HG03066 (cell line): ENCODE measurements at regions not wholly inside any gene's neighbourhood (a gene's known extent, or its start where the extent isn't known, plus 50 kb on each side); places are given as distances from the start of the nearest gene placed in this dataset.
"Not testable (repeated sequence)": the region's sequence is repeated elsewhere in the genome, so short reads cannot be mapped to it uniquely, and the experiment has no call there.

Experiments
- ATAC-seq: cut with Tn5 transposase; IDR thresholded peaks from one replicate; pipeline ENCODE4 v1.9.1; 2021; ENCODE audit warnings: low read depth; ENCODE audit not compliant: unreplicated experiment

- no peak for ATAC-seq
Measured at GRCh38 chr12:67892259-67893021, 96.8 kb upstream of the IFNG-AS1 start.

DNA sequence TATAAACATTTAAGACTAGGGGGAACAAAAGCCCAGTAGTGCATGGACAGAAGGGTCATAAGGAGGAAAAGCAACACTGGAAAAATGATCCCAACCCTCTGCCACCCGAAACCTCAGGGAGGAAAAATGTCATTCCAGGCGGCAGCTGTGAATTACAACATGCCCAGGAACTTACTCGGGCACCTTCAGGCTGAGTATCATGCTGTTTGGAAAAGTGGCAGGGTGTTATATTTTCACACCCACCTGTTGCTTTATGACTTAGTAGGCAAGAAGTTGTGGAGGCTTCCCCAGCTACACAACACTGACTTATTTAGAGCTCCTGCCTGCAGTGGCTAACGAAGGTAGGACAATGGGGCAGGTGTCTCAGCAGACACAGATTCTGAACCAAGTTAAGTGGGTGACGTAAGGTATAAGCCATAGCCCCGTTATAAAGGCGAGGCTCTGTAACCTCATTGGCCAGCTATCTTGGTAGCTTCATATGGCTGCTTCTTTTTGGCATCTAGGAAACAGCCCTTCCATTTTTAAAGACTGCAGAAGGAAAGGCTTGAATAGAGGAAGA, 96.1 kb upstream of the IFNG-AS1 start:
- no peak for ATAC-seq

DNA sequence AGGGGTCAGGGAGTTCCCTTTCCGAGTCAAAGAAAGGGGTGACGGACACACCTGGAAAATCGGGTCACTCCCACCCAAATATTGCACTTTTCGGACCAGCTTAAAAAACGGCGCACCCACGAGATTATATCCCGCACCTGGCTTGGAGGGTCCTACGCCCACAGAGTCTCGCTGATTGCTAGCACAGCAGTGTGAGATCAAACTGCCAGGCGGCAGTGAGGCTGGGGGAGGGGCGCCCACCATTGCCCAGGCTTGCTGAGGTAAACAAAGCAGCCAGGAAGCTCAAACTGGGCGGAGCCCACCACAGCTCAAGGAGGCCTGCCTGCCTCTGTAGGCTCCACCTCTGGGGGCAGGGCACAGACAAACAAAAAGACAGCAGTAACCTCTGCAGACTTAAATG, 88.8 kb upstream of the IFNG-AS1 start:
- not testable (repeated sequence) for ATAC-seq

DNA sequence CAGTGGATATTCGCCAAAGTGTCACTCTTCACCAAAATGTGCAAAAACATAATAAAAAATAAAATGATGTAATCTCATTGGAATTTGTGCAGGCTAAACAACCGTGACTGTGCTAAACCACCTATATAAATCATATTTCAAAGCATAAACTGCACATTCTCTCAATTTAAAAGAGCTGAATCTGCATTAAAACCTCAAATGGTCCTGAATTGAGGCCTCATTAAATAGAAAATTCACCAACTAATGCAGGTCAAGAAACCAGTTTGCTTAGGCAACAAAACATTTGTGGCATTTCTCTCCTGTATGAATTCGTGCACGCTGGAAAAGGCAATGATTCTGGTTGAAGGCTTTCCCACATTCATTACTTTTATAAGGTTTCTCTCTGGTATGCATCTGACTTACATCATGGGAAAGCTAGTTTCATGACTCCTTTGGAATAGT, 80.1 kb upstream of the IFNG-AS1 start:
- ATAC-seq, result no peak

DNA sequence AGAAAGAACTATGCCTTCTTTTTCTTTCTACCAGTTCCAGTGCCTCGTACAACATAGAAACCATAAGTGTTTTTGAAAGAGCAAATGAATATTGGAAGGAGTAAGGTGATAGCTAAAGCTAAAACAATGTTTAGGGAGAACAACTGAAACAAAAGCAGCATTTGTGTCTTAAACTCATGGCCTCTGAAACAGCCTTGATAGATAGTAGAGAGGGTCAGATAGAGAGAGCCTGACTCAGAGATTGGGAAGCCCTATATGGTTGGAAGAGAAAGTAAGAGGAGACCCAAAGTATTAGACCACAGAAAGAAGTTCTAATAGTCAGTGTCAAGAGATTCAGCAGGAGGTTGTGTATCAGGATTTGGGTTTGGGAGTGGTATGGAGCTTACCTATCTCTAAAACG, 79.6 kb upstream of the IFNG-AS1 start:
- no peak for ATAC-seq

DNA sequence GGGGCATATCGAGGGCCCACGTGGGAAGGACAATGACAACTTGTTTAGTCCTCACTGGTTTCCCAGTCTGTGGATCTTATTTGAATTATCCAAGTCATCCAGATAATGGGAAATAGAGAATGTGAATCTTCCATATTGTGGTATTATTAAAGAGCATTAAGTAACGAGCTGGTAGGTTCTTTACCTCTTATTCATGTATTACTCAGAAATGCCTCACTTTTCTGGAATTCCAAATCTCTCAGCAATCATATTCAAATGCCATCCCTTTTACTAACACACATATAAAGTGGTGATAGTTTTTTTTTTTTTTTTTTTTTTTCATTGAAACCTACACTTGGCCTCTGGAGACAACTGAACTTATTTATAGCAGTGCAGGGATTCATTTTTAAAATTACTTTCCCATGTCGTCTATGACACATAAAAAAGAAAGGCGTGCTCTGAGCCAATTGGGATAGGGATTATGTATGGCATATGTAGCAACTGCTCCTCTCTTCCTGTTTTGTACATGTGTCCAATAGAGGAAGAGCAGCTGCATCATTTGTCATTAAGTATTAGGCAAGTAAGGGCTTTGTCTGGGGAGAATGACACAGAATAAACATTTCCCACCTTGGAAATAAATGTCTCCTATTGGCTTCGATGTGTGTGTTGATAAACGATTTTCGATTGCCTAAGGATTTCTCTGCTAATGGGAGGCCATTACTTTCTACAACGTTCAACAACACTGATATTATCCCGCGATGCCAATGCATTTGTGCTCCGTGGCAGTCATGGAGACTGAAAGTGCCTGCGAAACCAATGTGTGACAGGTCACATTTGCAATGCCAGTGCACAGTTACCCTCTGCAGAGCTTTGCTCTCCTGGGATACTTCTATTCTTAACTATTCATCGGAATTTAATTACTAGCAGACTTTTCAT, 78.6 kb upstream of the IFNG-AS1 start:
- no peak for ATAC-seq

DNA sequence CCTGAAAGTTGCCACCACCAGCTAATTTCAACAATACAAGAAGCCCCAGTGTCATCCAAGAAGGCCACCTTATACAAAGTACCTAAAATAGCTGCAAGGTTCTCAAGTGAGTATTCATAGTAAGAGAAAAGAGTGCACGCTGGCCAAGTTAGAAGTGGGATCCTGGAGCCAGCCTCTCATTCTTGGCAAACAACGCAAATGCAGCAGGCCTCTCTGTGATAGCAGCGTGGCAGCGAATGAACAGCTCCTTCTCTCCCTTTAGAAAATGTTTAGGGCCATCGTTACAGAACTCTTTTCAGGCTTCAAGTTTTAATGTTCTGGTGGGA, 78.0 kb upstream of the IFNG-AS1 start:
- no peak for ATAC-seq

- no peak for ATAC-seq
Measured at GRCh38 chr12:67911789-67912188, 77.5 kb upstream of the IFNG-AS1 start.

DNA sequence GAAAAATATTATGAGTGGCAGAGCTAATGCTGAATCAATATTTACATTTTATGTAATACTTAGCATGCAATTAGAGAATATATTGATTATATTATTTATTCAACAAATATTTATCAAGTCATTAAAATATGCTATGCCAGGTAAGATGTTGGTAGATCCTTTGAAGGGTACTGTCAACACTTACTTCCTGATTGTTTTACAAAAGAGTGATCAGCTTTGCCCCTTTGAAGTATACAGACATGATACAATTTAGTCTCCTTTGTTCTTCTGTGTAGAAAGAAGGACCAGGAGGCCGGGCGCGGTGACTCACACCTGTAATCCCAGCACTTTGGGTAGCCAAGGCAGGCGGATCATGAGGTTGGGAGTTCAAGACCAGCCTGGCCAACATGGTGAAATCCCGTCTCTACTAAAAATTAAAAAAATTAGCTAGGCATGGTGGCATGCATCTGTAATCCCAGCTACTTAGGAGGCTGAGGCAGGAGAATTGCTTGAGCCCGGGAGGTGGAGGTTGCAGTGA, 73.9 kb upstream of the IFNG-AS1 start:
- no peak for ATAC-seq

GRCh38 chr12:67916266-67916970, 72.8 kb upstream of the IFNG-AS1 start:
- ATAC-seq, result no peak

GRCh38 chr12:67917811-67918210, 71.4 kb upstream of the IFNG-AS1 start:
- no peak for ATAC-seq

DNA sequence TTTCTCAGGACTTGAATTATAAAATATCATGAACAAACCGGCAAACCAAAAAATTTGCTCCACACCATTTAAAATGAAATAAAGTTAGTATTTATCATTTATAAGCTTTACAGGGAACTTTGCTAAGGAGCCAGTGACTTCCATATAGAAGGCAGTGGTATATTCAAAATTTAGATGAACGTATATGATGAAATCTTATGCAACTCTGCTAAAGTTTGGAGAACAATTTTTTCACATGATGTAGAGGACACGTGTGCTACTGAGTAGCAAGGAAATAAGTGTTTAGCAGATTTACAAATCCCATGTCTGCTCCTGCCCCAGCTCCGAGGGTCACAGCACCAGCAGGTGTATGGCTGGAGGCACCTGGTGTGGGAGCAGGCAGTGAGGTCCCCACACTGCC, 70.8 kb upstream of the IFNG-AS1 start:
- no peak for ATAC-seq

DNA sequence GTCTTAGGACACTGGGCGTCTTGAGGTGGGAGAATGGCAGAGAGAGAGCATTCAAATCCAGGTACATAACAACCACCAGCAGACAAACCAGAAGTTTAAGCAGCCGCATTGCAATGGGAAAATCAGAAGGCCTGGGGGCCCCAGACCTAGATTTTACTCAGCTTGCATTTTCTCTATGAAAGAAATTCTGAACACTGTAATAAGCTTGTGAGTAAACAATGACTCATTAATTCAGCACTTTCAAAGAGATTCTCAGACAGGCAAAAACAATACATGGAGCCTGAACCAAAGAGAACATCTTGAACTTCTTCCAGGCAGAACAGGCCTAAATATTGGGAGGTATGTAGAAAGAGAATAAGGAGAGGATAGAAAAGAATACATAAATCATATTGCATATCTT, 69.8 kb upstream of the IFNG-AS1 start:
- ATAC-seq, result no peak

DNA sequence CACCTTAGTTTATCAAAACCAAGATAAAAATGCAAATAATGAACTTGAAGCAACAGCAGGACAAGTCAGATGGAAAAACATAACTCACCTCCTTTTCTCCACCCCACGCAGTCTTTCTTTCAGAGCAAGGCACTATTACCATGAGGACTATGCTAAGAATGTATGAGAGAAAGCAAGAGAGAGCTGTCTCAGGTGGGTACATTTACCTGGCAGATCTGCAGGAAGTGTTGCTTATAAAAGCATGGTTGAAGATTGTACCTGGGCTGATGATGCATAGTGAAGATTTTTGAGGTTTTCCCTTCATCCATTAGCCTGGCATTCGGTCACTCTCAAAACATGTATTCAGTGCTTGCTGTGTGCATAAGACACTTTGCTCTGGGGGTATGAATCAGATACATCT, 68.8 kb upstream of the IFNG-AS1 start:
- ATAC-seq, result no peak

DNA sequence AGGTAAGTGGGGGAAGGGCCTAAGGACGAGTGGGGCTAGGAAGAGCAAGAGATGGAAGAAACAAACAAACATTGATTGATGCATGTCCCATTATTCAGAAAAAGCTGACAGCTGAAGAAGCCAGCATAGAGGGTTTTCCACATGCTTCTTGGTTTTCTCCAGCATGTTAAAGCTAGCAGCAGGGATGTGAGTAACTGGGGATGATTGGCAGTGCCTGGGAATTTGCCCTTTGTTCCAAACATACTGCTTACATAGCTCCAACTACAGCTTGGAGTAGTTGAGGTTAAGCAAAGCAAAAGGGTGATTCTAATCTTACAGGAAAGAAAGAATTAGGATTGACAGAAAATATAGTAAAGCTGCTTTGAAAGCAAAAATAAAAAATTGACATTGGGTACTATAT, 68.0 kb upstream of the IFNG-AS1 start:
- no peak for ATAC-seq

GRCh38 chr12:67922245-67922644, 67.0 kb upstream of the IFNG-AS1 start:
- no peak for ATAC-seq

GRCh38 chr12:67925077-67925476, 64.2 kb upstream of the IFNG-AS1 start:
- no peak for ATAC-seq

GRCh38 chr12:67925552-67925951, 63.7 kb upstream of the IFNG-AS1 start:
- ATAC-seq, result no peak

DNA sequence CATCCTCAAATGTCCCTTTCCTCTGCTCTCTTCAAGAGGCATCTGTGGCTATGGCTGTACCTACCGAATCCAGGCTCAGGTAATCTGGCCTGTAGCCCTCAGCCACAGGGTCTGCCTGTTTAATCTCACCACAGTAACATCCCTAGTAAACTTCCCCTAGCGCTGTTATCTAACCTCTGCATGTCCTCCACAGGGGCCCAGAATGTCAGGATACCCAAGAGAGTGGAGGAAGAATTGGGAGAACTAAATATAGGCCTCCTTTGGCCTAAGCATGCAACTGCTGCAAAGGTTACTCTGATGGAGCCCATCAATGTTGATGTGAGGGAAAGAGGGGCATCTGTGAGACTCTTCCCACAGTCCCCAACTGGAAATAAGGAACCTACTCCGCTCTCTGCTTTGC, 63.2 kb upstream of the IFNG-AS1 start:
- ATAC-seq, result no peak

DNA sequence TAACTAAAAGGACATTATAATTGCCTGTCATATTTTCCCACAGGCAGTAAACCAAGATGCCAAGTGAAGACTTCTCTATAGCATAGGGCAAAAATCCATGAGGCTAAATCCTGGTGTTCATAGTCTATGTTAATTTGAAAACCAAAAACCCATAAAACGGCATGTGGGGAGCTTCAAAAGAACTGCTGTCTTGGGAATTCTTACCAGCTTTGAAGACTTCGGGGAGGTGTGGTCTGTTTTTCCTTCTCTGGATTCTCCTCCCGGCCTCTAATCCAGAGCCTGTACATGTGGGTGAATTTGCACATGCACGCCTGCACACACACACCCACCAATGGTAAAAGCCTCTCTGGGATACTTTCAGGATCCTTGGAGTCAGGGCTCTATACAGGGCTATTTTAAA, 61.9 kb upstream of the IFNG-AS1 start:
- no peak for ATAC-seq

- no peak for ATAC-seq
Measured at GRCh38 chr12:67927815-67928214, 61.4 kb upstream of the IFNG-AS1 start.
